HepG2 (cell line): ENCODE measurements at regions not wholly inside any gene's neighbourhood (a gene's known extent, or its start where the extent isn't known, plus 50 kb on each side); places are given as distances from the start of the nearest gene placed in this dataset.

Experiments used
- ATAC-seq: fragments of 200-7000 bp; cut with Tn5 transposase; 3 replicates; pipeline ENCODE4 v1.9.1; 2020; ENCODE audit warnings: mild to moderate bottlenecking, moderate library complexity
- BruUV-seq: library from RNA; stranded (reverse); fragments of 400-500 nt; replicated peaks from 2 replicates; lab custom pipeline; 2021; lab: Mats Ljungman, UMichigan
- CTCF ChIA-PET: fragments of 300-600 bp; formaldehyde crosslinking; extraction: SDS; loops from one replicate; lab custom pipeline; 2021; ENCODE audit warnings: low total read pairs, inconsistent platforms, low intra/inter-chr PET ratio; lab: Yijun Ruan, JAX
- POLR2A ChIA-PET: fragments of 350-600 bp; sonication (Branson Sonifier 250); formaldehyde crosslinking; loops from one replicate; lab custom pipeline; 2020; ENCODE audit warnings: antibody characterized with exemption, inconsistent platforms; lab: Yijun Ruan, JAX
- DNase-seq: peaks from one replicate; pipeline ENCODE4 v3.0.0-alpha.2; 2015; ENCODE audit warnings: low spot score
- FAIRE-seq: peaks from 3 replicates; lab custom pipeline; 2011; peaks lifted over from hg19 to GRCh38; lab: Jason Lieb, UNC
- H2AFZ ChIP-seq: one replicate; pipeline ENCODE4 v1.6.1; 2011; ENCODE audit warnings: low read length, inconsistent platforms
- H3K27ac ChIP-seq: fragments of 300-600 bp; 3 replicates; pipeline ENCODE4 v1.8.0; 2011; ENCODE audit warnings: mixed run types, mild to moderate bottlenecking, mixed read lengths, low read length, inconsistent platforms; ENCODE audit not compliant: insufficient read depth; ENCODE audit errors: extremely low read length
- H3K27me3 ChIP-seq, 2 experiments: fragments of 200-600 bp in 1 of 2; 2 replicates in 1 of 2; 3 replicates in 1 of 2; pipeline versions ENCODE4 v1.6.0 to v1.8.0; 2011; ENCODE audit warnings: low read length in 2 of 2, mild to moderate bottlenecking in 2 of 2, moderate library complexity in 2 of 2, inconsistent platforms in 1 of 2; ENCODE audit not compliant: insufficient read depth in 2 of 2, control insufficient read depth in 1 of 2
- H3K36me3 ChIP-seq, 2 experiments: fragments of 200-600 bp in 1 of 2; replicated peaks in 1 of 2; 2 replicates in 1 of 2; 3 replicates in 1 of 2; pipeline versions ENCODE4 v1.5.1 to v1.8.0; 2011; ENCODE audit warnings: low read length in 2 of 2, inconsistent platforms in 1 of 2; ENCODE audit not compliant: insufficient read depth in 2 of 2, control insufficient read depth in 1 of 2
- H3K4me1 ChIP-seq: 2 replicates; pipeline ENCODE4 v1.5.1; 2012; ENCODE audit warnings: low read length, inconsistent platforms; ENCODE audit not compliant: insufficient read depth
- H3K4me2 ChIP-seq: 2 replicates; pipeline ENCODE4 v1.6.0; 2011; ENCODE audit warnings: low read depth, low read length, inconsistent platforms
- H3K4me3 ChIP-seq, 3 experiments: fragments of 200-600 bp in 1 of 3; sonication (generic), shearing (Covaris generic) in 1 of 3; replicated peaks in 1 of 3; 2 replicates each; pipeline ENCODE4 v1.5.1; 2011 to 2016; ENCODE audit warnings: low read length in 3 of 3, inconsistent platforms in 2 of 3, low read depth in 2 of 3, mild to moderate bottlenecking in 2 of 3, control low read depth in 1 of 3, mixed read lengths in 1 of 3; ENCODE audit not compliant: insufficient read depth in 1 of 3
- H3K79me2 ChIP-seq: one replicate; pipeline ENCODE4 v1.6.1; 2011; ENCODE audit warnings: low read length, inconsistent platforms; ENCODE audit not compliant: insufficient read depth
- H3K9ac ChIP-seq: 2 replicates; pipeline ENCODE4 v1.6.0; 2011; ENCODE audit warnings: mild to moderate bottlenecking, low read depth, low read length, inconsistent platforms; ENCODE audit not compliant: insufficient read depth
- H3K9me3 ChIP-seq: 2 replicates; pipeline ENCODE4 v1.5.1; 2012; ENCODE audit warnings: mild to moderate bottlenecking, low read length
- H4K20me1 ChIP-seq: 2 replicates; pipeline ENCODE4 v1.6.0; 2011; ENCODE audit warnings: inconsistent platforms, mild to moderate bottlenecking, low read length, moderate library complexity; ENCODE audit not compliant: insufficient read depth
- AHR ChIP-seq: IDR thresholded peaks from 2 replicates; pipeline ENCODE4 v1.6.1; 2018; ENCODE audit warnings: missing genetic modification reagents, missing compliant biosample characterization
- CCAR2 ChIP-seq: fragments of 200-400 bp; formaldehyde crosslinking; optimal IDR thresholded peaks from 2 replicates; pipeline ENCODE3; 2018; ENCODE audit warnings: low read depth, mild to moderate bottlenecking, low read length, moderate library complexity
- EZH2 ChIP-seq: conservative IDR thresholded peaks from 2 replicates; pipeline ENCODE4 v1.6.1; 2012; ENCODE audit warnings: mild to moderate bottlenecking, low read depth, low read length, moderate library complexity
- KLF12 ChIP-seq: sonication (generic); formaldehyde crosslinking; IDR thresholded peaks from 2 replicates; pipeline ENCODE4 v1.4.0; 2020; ENCODE audit warnings: missing genetic modification reagents, borderline replicate concordance
- RBAK ChIP-seq: sonication (generic); formaldehyde crosslinking; IDR thresholded peaks from 2 replicates; pipeline ENCODE4 v1.5.1; 2020; ENCODE audit warnings: mild to moderate bottlenecking, missing genetic modification reagents
- SOX6 ChIP-seq, 2 experiments: fragments of 450-650 bp in 1 of 2; sonication (generic) in 1 of 2; formaldehyde crosslinking in 1 of 2; IDR thresholded peaks; 2 replicates each; pipeline versions ENCODE4 v1.4.0 to v1.6.1; 2017 to 2020; ENCODE audit warnings: antibody characterized with exemption in 1 of 2, mild to moderate bottlenecking in 1 of 2, missing genetic modification reagents in 1 of 2
- TFDP2 ChIP-seq: sonication (generic); formaldehyde crosslinking; IDR thresholded peaks from 2 replicates; pipeline ENCODE4 v1.4.0; 2020; ENCODE audit warnings: missing genetic modification reagents
- THAP9 ChIP-seq: sonication (generic); formaldehyde crosslinking; IDR thresholded peaks from 2 replicates; pipeline ENCODE4; 2020; ENCODE audit warnings: missing genetic modification reagents, mild to moderate bottlenecking, borderline replicate concordance
- ZFP1 ChIP-seq: IDR thresholded peaks from 2 replicates; pipeline ENCODE4 v1.6.1; 2016
- ZNF275 ChIP-seq: sonication (generic); formaldehyde crosslinking; IDR thresholded peaks from 2 replicates; pipeline ENCODE4 v1.8.0; 2022; ENCODE audit warnings: missing genetic modification reagents, mild to moderate bottlenecking, inconsistent platforms, borderline replicate concordance
- ZNF30 ChIP-seq: sonication (generic); formaldehyde crosslinking; IDR thresholded peaks from 2 replicates; pipeline ENCODE4 v1.5.0; 2020; ENCODE audit warnings: mild to moderate bottlenecking, missing genetic modification reagents
- ZNF569 ChIP-seq: sonication (generic); formaldehyde crosslinking; IDR thresholded peaks from 2 replicates; pipeline ENCODE4 v1.5.0; 2020; ENCODE audit warnings: mild to moderate bottlenecking, missing genetic modification reagents, moderate library complexity, borderline replicate concordance
- WGBS: methylation state at CpG from one replicate; pipeline ENCODE4 v1.1.6; 2017; ENCODE audit warnings: low lambda C conversion rate; 5-methylcytosine and 5-hydroxymethylcytosine counted together
- in situ Hi-C: cut with HindIII; loops from 2 replicates; pipeline ENCODE4 v1.10.0; 2017; ENCODE audit warnings: low pct_unique_long_range_greater_than_20kb; ENCODE audit not compliant: extremely low pct_ligation_motif_present
- intact Hi-C: fragments of 100-400 bp; cut with micrococcal nuclease; formaldehyde crosslinking; loops from one replicate; pipeline ENCODE4 v1.10.0; 2022; ENCODE audit not compliant: unreplicated experiment
- TF ChIP-seq, protein P1 (sequence below): sonication (generic); formaldehyde crosslinking; IDR thresholded peaks from 2 replicates; pipeline ENCODE4 v1.8.1; 2023; ENCODE audit warnings: missing genetic modification reagents, inconsistent platforms, borderline replicate concordance
- TF ChIP-seq, protein P2 (sequence below): sonication (generic); formaldehyde crosslinking; IDR thresholded peaks from 2 replicates; pipeline ENCODE4 v1.4.0; 2020; ENCODE audit warnings: mild to moderate bottlenecking, low read depth, missing genetic modification reagents

DNA sequence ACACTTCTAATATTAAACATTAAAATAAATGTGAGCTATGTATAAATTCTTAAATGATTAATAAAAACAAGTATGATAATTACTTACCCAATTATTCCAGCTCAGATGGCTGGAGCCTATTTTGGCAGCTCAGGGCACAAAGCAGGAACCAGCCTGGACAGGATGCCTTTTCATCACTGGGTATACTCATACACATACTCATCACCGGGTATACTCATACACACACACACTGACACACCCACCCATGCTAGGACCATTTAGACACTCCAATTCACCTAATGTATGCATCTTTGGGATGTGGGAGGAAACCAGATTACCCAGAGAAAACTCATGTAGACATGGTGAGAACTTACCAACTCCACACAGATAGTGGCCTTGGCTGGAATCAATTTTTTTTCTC, 57.9 kb upstream of the CNOT2 start (continued):
- TF ChIP-seq, protein P1, sequence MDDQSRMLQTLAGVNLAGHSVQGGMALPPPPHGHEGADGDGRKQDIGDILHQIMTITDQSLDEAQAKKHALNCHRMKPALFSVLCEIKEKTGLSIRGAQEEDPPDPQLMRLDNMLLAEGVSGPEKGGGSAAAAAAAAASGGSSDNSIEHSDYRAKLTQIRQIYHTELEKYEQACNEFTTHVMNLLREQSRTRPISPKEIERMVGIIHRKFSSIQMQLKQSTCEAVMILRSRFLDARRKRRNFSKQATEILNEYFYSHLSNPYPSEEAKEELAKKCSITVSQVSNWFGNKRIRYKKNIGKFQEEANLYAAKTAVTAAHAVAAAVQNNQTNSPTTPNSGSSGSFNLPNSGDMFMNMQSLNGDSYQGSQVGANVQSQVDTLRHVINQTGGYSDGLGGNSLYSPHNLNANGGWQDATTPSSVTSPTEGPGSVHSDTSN: no peak
- TF ChIP-seq ZNF30 (no peak), THAP9 (CRISPR knock-in tag) (no peak), SOX6 (IDR thresholded peaks at IDR 0.05) (no peak), SOX6 (CRISPR knock-in tag; IDR thresholded peaks at IDR 0.05) (no peak), CCAR2 (no peak), KLF12 (CRISPR knock-in tag) (no peak)

DNA sequence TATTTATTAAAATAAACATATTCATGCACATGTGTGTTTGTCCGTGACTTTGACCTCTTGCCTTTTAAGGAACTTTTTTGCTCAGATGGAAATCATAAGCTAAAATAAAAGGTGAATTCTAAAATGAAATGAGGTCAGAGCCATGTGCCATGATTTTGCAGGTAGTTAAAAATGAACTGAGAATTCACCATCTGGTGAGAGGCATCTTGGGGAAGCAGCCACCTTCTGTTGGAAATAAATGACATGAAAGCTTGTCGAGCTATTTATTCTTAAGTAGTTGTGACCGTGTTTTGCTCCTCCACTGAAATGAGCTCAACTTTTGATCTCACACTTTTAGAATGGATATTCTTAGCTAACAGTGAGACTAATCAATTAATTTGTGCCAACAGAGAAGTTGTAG, 56.8 kb upstream of the CNOT2 start:
- Histone ChIP-seq H3K4me1 (no peaks in the 10 kb centered on the region), H3K27me3 (no peaks in the 10 kb centered on the region), H3K9ac (no peak overlapping the region), H3K4me3 (no peak overlapping the region), H3K79me2 (no peaks in the 10 kb centered on the region), H2AFZ (no peak overlapping the region), H3K9me3 (no peaks in the 10 kb centered on the region), H3K27ac (no peak overlapping the region), H4K20me1 (no peaks in the 10 kb centered on the region), H3K4me2 (no peak overlapping the region), H3K36me3 (no peaks in the 10 kb centered on the region)
- no peak for ATAC-seq
- no peak for DNase-seq
- ChIA-PET POLR2A (no interaction called here), CTCF (no interaction called here)
- in situ Hi-C loops (no loop called here), intact Hi-C loops (no loop called here)
- FAIRE-seq: no peak
- WGBS: 23% methylated on average over 3 of the region's 3 CpGs
- BruUV-seq: no TSS peak
- TF ChIP-seq ZNF275 (CRISPR knock-in tag) (no peak), ZNF569 (CRISPR knock-in tag) (no peak), EZH2 (no peak), TFDP2 (no peak), ZFP1 (CRISPR knock-in tag) (no peak), RBAK (no peak), AHR (CRISPR knock-in tag) (no peak)
- TF ChIP-seq, protein P2, sequence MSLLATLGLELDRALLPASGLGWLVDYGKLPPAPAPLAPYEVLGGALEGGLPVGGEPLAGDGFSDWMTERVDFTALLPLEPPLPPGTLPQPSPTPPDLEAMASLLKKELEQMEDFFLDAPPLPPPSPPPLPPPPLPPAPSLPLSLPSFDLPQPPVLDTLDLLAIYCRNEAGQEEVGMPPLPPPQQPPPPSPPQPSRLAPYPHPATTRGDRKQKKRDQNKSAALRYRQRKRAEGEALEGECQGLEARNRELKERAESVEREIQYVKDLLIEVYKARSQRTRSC (CRISPR knock-in tag): no peak
